Fibroblast of lung (primary cell): ENCODE measurements at regions not wholly inside any gene's neighbourhood (a gene's known extent, or its start where the extent isn't known, plus 50 kb on each side); places are given as distances from the start of the nearest gene placed in this dataset.

Experiments
- DNase-seq, 2 donors: peaks; one replicate each; pipeline versions ENCODE4 v3.0.0 to v3.0.0-alpha.2; 2010; ENCODE audit warnings: low read depth in 2 of 2
- H2AFZ ChIP-seq: 2 replicates; pipeline ENCODE4 v1.5.1; 2012; ENCODE audit warnings: low read length, control low read depth, inconsistent platforms
- H3K27ac ChIP-seq: 2 replicates; pipeline ENCODE4 v1.5.1; 2011; ENCODE audit warnings: low read length, control low read depth; ENCODE audit not compliant: insufficient read depth
- H3K27me3 ChIP-seq: 2 replicates; pipeline ENCODE4 v1.5.1; 2011; ENCODE audit warnings: mild to moderate bottlenecking, low read length; ENCODE audit not compliant: control insufficient read depth, insufficient read depth
- H3K36me3 ChIP-seq: 2 replicates; pipeline ENCODE4 v1.5.1; 2011; ENCODE audit warnings: low read length; ENCODE audit not compliant: control insufficient read depth, insufficient read depth
- H3K4me1 ChIP-seq: 2 replicates; pipeline ENCODE4 v1.5.1; 2011; ENCODE audit warnings: low read length; ENCODE audit not compliant: control insufficient read depth, insufficient read depth; ENCODE audit errors: extremely low read depth
- H3K4me2 ChIP-seq: 2 replicates; pipeline ENCODE4 v1.5.1; 2011; ENCODE audit warnings: low read length, control low read depth; ENCODE audit not compliant: insufficient read depth; ENCODE audit errors: extremely low read depth
- H3K4me3 ChIP-seq, 4 experiments: fragments of 200-600 bp in 1 of 4; sonication (generic) in 1 of 4; replicated peaks in 1 of 4; 2 replicates each; pipeline ENCODE4 v1.5.1; 2011 to 2016; ENCODE audit warnings: low read length in 4 of 4, low read depth in 3 of 4, mild to moderate bottlenecking in 3 of 4, control low read depth in 2 of 4, inconsistent platforms in 1 of 4, mixed read lengths in 1 of 4; ENCODE audit not compliant: insufficient read depth in 1 of 4; ENCODE audit errors: control extremely low read depth in 1 of 4
- H3K79me2 ChIP-seq: 2 replicates; pipeline ENCODE4 v1.5.1; 2012; ENCODE audit warnings: mild to moderate bottlenecking, low read length, inconsistent platforms; ENCODE audit not compliant: control insufficient read depth, insufficient read depth
- H3K9ac ChIP-seq: 2 replicates; pipeline ENCODE4 v1.5.1; 2011; ENCODE audit warnings: mild to moderate bottlenecking, low read length, control low read depth; ENCODE audit not compliant: insufficient read depth
- H3K9me3 ChIP-seq: 2 replicates; pipeline ENCODE4 v1.5.1; 2012; ENCODE audit warnings: low read depth, low read length; ENCODE audit not compliant: control insufficient read depth, insufficient read depth
- H4K20me1 ChIP-seq: 2 replicates; pipeline ENCODE4 v1.5.1; 2011; ENCODE audit warnings: low read length; ENCODE audit not compliant: control insufficient read depth, insufficient read depth; ENCODE audit errors: extremely low read depth
- EZH2 ChIP-seq: IDR thresholded peaks from 2 replicates; pipeline ENCODE4 v1.5.1; 2012; ENCODE audit warnings: low read length, control low read depth, mild to moderate bottlenecking; ENCODE audit errors: missing control alignments
- TF ChIP-seq, protein P1 (sequence below), 2 donors: IDR thresholded peaks in 1 of 2; conservative IDR thresholded peaks in 1 of 2; 1 replicate in 1 of 2; 2 replicates in 1 of 2; pipeline ENCODE4 v1.5.1; 2011 to 2012; ENCODE audit warnings: low read length in 2 of 2, control low read depth in 1 of 2, inconsistent platforms in 1 of 2, low read depth in 1 of 2, mild to moderate bottlenecking in 1 of 2

DNA sequence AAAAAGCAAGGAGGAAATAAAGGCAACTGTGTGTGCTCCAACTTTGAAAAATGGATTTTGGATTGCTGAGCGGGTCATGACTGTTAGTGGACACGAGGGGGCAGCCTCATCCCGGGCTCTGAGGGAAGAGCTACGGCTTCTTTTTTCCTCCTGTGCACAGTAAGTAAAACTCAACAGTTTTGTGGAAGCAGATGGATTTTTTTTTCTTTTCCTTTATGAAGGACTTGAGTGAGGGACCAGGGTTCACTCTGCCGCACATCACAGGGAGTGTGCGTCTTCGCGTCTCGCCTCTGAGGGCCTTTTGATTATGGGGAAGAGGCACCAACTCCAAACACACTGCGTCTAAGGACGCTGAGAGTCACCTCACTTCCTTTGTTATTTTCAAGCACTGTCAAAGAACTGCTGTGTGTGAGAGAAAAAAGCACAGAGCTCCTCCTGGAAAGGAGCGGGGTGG is 80.3 kb upstream of the GOT2 start:
- Histone ChIP-seq H2AFZ (peak overlapping the region; percentile 94), H3K27me3 (no peaks in the 10 kb centered on the region), H3K36me3 (no peaks in the 10 kb centered on the region), H3K4me3 (peak overlapping the region in 3 of 4 experiments; percentile 23 to 40 (median 33)), H3K9me3 (no peaks in the 10 kb centered on the region), H3K4me1 (no peaks in the 10 kb centered on the region), H3K4me2 (peak overlapping the region; percentile 68), H3K27ac (no peak overlapping the region), H3K79me2 (no peaks in the 10 kb centered on the region), H3K9ac (no peak overlapping the region), H4K20me1 (no peaks in the 10 kb centered on the region)
- peak; percentile 36 to 56 for DNase-seq
- no peak for TF ChIP-seq EZH2
- TF ChIP-seq, protein P1, sequence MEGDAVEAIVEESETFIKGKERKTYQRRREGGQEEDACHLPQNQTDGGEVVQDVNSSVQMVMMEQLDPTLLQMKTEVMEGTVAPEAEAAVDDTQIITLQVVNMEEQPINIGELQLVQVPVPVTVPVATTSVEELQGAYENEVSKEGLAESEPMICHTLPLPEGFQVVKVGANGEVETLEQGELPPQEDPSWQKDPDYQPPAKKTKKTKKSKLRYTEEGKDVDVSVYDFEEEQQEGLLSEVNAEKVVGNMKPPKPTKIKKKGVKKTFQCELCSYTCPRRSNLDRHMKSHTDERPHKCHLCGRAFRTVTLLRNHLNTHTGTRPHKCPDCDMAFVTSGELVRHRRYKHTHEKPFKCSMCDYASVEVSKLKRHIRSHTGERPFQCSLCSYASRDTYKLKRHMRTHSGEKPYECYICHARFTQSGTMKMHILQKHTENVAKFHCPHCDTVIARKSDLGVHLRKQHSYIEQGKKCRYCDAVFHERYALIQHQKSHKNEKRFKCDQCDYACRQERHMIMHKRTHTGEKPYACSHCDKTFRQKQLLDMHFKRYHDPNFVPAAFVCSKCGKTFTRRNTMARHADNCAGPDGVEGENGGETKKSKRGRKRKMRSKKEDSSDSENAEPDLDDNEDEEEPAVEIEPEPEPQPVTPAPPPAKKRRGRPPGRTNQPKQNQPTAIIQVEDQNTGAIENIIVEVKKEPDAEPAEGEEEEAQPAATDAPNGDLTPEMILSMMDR (conservative IDR thresholded peaks at IDR 0.05 in 1 of 2, IDR thresholded peaks at IDR 0.05 in 1 of 2; ENCODE audit: low read depth in 1 of 2, low read length in 2 of 2), result peak; percentile 92 to 94

DNA sequence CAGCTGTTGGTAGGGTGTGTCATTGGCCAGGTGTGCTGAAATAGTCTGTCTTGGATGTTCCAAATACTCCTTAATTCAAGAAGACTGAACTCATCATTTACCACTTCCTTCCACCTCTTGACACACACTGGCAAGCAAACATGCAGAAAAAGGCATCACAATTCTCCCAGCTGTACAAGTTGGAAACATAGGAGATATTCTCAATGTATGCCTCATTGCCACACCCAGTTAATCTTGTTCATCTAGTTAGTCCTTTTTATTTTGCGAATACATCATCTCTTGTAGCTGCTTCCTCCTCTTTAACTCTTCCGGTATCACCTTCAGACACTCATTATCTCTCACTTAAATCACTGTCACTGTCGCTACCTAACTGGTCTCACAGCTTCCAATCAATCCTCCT is 75.1 kb upstream of the GOT2 start:
- Histone ChIP-seq H3K4me2 (no peak overlapping the region), H4K20me1 (no peaks in the 10 kb centered on the region), H2AFZ (no peak overlapping the region), H3K9me3 (no peaks in the 10 kb centered on the region), H3K4me3 (no peak overlapping the region), H3K36me3 (no peaks in the 10 kb centered on the region), H3K4me1 (no peaks in the 10 kb centered on the region), H3K27ac (no peak overlapping the region), H3K79me2 (no peaks in the 10 kb centered on the region), H3K9ac (no peak overlapping the region), H3K27me3 (no peaks in the 10 kb centered on the region)
- TF ChIP-seq EZH2, result no peak
- TF ChIP-seq, protein P1 (conservative IDR thresholded peaks at IDR 0.05 in 1 of 2, IDR thresholded peaks at IDR 0.05 in 1 of 2; ENCODE audit: low read depth in 1 of 2, low read length in 2 of 2), result no peak
- no peak for DNase-seq

DNA sequence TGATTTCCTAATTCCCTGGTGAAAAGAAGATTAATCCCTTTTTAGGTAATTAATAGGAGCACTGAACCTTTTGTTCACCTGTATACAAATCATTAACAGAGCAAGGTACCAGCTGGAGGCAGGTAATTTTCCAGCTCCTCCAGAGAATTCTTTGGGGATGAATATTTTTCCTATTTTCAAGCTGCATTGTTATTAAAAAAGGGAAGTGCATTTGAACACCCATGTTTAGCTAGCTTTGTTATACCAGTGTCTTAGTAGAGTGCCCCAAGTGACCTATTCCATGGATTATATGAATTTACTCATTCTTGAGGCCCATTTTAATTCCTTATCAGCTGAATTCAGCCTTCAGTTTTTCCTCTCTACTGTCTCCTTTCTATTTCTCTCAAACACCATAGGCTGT is 73.2 kb upstream of the GOT2 start:
- no peak overlapping the region for H3K4me2 ChIP-seq
- DNase-seq, result no peak
- H3K9ac ChIP-seq, result no peak overlapping the region
- H3K4me3 ChIP-seq, result no peak overlapping the region
- H3K36me3 ChIP-seq, result no peaks in the 10 kb centered on the region
- H3K27ac ChIP-seq, result no peak overlapping the region
- H3K79me2 ChIP-seq, result no peaks in the 10 kb centered on the region
- no peaks in the 10 kb centered on the region for H3K9me3 ChIP-seq
- no peaks in the 10 kb centered on the region for H3K27me3 ChIP-seq
- no peak overlapping the region for H2AFZ ChIP-seq
- no peaks in the 10 kb centered on the region for H4K20me1 ChIP-seq
- TF ChIP-seq EZH2, result no peak
- TF ChIP-seq, protein P1 (conservative IDR thresholded peaks at IDR 0.05 in 1 of 2, IDR thresholded peaks at IDR 0.05 in 1 of 2; ENCODE audit: low read depth in 1 of 2, low read length in 2 of 2), result no peak
- H3K4me1 ChIP-seq, result no peaks in the 10 kb centered on the region
